ENCODE measurements at regions not wholly inside any gene's neighbourhood (a gene's known extent, or its start where the extent isn't known, plus 50 kb on each side); places are given as distances from the start of the nearest gene placed in this dataset.

DNA sequence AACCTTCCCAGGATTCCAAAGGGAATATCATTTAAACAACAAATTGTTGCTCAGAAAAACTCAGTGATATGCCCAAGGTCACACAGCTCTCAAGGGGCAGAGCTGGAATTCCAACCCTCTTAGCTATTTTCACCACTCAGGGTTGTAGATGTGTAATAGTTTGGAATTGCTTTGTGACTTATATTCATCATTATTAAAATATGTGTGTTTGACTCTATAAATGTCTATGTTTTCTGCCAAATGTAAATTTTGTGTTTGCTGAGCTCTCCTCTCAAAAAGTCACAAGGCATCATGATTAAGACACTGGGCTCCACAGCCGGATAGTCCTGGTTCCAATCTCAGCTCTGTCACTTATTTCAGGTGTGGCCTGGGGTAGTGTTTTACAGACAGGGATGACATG lies 407.3 kb downstream of the TMEM135 start:
- DNase-seq (ENCODE audit: low spot score) = no peak
- in situ Hi-C loops (cut with MboI; ENCODE audit: low pct_unique_long_range_greater_than_20kb, low sequenced_read_pairs, unreplicated experiment) = no loop called here
- TF ChIP-seq CTCF (IDR thresholded peaks at IDR 0.05; ENCODE audit: extremely low read depth, insufficient read depth, missing control alignments) = no peak

- no peak for TF ChIP-seq CTCF (IDR thresholded peaks at IDR 0.05; ENCODE audit: extremely low read depth, insufficient read depth, missing control alignments)
- in situ Hi-C loops (cut with MboI; ENCODE audit: low pct_unique_long_range_greater_than_20kb, low sequenced_read_pairs, unreplicated experiment) = no loop called here
- no peak for DNase-seq (ENCODE audit: low spot score)
These were observed 406.0 kb downstream of the TMEM135 start for GRCh38 chr11:87443707-87444106.

GRCh38 chr11:87440076-87440770 lies 402.5 kb downstream of the TMEM135 start:
- in situ Hi-C loops (cut with MboI; ENCODE audit: low pct_unique_long_range_greater_than_20kb, low sequenced_read_pairs, unreplicated experiment) = no loop called here
- TF ChIP-seq CTCF (IDR thresholded peaks at IDR 0.05; ENCODE audit: extremely low read depth, insufficient read depth, missing control alignments) = no peak
- DNase-seq (ENCODE audit: low spot score) = no peak

DNA sequence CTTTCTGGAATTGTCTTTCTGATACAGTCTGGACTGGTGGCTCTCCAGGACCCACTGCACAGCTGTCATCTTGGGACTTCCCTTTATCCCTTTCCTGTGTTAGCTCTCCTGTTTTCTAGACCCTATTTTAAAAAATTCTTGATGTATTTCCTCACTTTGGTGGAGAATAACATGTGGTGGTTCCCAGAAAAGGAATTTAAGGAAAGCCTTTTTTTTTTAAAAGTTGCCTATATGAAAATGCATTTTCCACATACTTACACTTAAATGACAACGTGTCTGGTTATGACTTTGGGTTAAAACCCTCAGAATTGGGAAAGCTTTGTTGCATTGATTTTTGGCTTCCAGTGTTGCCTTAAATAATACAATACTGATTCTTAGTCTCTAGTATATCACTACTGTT lies 400.7 kb downstream of the TMEM135 start:
- no peak for DNase-seq (ENCODE audit: low spot score)
- TF ChIP-seq CTCF (IDR thresholded peaks at IDR 0.05; ENCODE audit: extremely low read depth, insufficient read depth, missing control alignments) = no peak
- in situ Hi-C loops (cut with MboI; ENCODE audit: low pct_unique_long_range_greater_than_20kb, low sequenced_read_pairs, unreplicated experiment) = no loop called here

DNA sequence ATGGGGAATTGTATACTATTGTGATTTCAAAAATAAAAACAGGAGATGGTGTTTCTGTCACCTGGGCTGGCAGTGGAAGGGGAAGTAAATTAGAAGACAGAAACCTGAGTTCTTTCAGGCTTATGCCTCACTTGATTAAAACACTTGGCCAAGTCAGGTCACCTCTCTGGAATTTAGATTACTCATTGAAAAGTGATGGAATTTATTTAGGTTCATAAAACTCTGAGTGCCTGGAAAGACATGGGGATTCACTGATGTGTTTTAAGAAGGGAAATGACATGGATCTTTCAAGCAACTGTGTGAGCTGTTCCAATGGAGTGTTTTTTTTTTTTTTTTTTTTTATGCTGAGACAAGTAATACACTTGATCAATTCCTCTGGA lies 400.1 kb downstream of the TMEM135 start:
- DNase-seq (ENCODE audit: low spot score) = no peak
- in situ Hi-C loops (cut with MboI; ENCODE audit: low pct_unique_long_range_greater_than_20kb, low sequenced_read_pairs, unreplicated experiment) = no loop called here
- TF ChIP-seq CTCF (IDR thresholded peaks at IDR 0.05; ENCODE audit: extremely low read depth, insufficient read depth, missing control alignments) = no peak

- TF ChIP-seq CTCF (IDR thresholded peaks at IDR 0.05; ENCODE audit: extremely low read depth, insufficient read depth, missing control alignments) = no peak
- DNase-seq (ENCODE audit: low spot score) = no peak
- in situ Hi-C loops (cut with MboI; ENCODE audit: low pct_unique_long_range_greater_than_20kb, low sequenced_read_pairs, unreplicated experiment) = no loop called here
These were observed 399.6 kb downstream of the TMEM135 start for GRCh38 chr11:87437133-87437843.
